Activated B cell treated with CpG ODN at 0.5 μM for 24 hours (primary cell): ENCODE measurements at regions not wholly inside any gene's neighbourhood (a gene's known extent, or its start where the extent isn't known, plus 50 kb on each side); places are given as distances from the start of the nearest gene placed in this dataset.

Experiments
- ATAC-seq: fragments of 200-7000 bp; cut with Tn5 transposase; one replicate; pipeline ENCODE4 v1.10.0; 2021; ENCODE audit warnings: low read depth, mild to moderate bottlenecking, moderate library complexity
- CTCF ChIA-PET: fragments of 350-600 bp; sonication (Branson Sonifier 250); formaldehyde crosslinking; loops from one replicate; lab custom pipeline; 2021; ENCODE audit warnings: antibody characterized with exemption; lab: Charles Lee
- POLR2A ChIA-PET: fragments of 350-600 bp; sonication (Branson Sonifier 250); formaldehyde crosslinking; loops from one replicate; lab custom pipeline; 2021; ENCODE audit warnings: antibody characterized with exemption; lab: Charles Lee
- DNase-seq: peaks from one replicate; pipeline ENCODE4 v3.0.0; 2022
- H3K27ac Mint-ChIP-seq: one replicate; pipeline ENCODE4 v1.8.0; 2020; ENCODE audit warnings: mixed read lengths
- H3K27me3 Mint-ChIP-seq: one replicate; pipeline ENCODE4 v1.8.0; 2021; ENCODE audit warnings: mixed read lengths
- H3K36me3 Mint-ChIP-seq: one replicate; pipeline ENCODE4 v1.8.0; 2021; ENCODE audit warnings: low read depth, mixed read lengths
- H3K4me1 Mint-ChIP-seq: one replicate; pipeline ENCODE4 v1.8.0; 2021; ENCODE audit warnings: mixed read lengths
- H3K4me3 Mint-ChIP-seq: one replicate; pipeline ENCODE4 v1.8.0; 2020; ENCODE audit warnings: mild to moderate bottlenecking, mixed read lengths
- H3K9me3 Mint-ChIP-seq: one replicate; pipeline ENCODE4 v1.8.0; 2020; ENCODE audit warnings: mixed read lengths
- CTCF ChIP-seq: fragments of 200-600 bp; IDR thresholded peaks from one replicate; pipeline ENCODE4 v1.8.0; 2022; ENCODE audit warnings: antibody characterized with exemption, mild to moderate bottlenecking
- intact Hi-C: fragments of 100-400 bp; cut with micrococcal nuclease; formaldehyde crosslinking; loops from one replicate; pipeline ENCODE4 v1.15.1; 2024

GRCh38 chr4:56742080-56742871 lies 61.2 kb upstream of the HOPX start:
- no peaks in the 10 kb centered on the region for H3K9me3 Mint-ChIP-seq
- no peaks in the 10 kb centered on the region for H3K27me3 Mint-ChIP-seq
- intact Hi-C loops, result loop anchor here (2.0 kb wide), 1 partner anchor 15 kb away; no protein-coding TSS in a partner anchor
- H3K4me1 Mint-ChIP-seq, result peaks cover 12% of the 10 kb centered on the region
- no peak for ATAC-seq
- no peak overlapping the region for H3K4me3 Mint-ChIP-seq
- H3K36me3 Mint-ChIP-seq, result no peaks in the 10 kb centered on the region
- DNase-seq, result no peak
- ChIA-PET POLR2A (no interaction called here), CTCF (no interaction called here)
- H3K27ac Mint-ChIP-seq, result no peak overlapping the region
- TF ChIP-seq CTCF, result no peak

DNA sequence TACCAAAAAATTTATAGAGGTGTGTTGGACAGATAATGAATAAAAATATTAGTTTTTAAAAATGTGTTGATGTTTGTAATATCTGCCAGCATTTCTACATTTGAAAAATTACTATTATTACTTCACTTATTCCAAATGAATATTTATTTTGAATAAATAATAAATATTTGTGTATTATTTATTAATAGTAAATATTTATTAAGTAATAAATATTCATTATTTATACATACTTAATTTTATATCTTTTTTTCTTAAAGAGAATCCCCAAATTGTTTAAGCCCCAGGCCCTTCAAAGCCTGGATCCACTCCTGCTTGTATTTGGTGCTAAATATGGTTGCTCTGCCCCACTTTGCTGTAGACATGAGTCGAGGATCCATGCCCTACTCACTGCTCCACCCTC lies 60.5 kb upstream of the HOPX start:
- Mint-ChIP-seq H3K4me3 (no peak overlapping the region), H3K4me1 (peaks cover 12% of the 10 kb centered on the region), H3K27me3 (no peaks in the 10 kb centered on the region), H3K36me3 (no peaks in the 10 kb centered on the region), H3K9me3 (no peaks in the 10 kb centered on the region), H3K27ac (no peak overlapping the region)
- no peak for ATAC-seq
- DNase-seq, result no peak
- intact Hi-C loops, result no loop called here
- no peak for TF ChIP-seq CTCF
- POLR2A ChIA-PET, result no interaction called here
- CTCF ChIA-PET, result no interaction called here

DNA sequence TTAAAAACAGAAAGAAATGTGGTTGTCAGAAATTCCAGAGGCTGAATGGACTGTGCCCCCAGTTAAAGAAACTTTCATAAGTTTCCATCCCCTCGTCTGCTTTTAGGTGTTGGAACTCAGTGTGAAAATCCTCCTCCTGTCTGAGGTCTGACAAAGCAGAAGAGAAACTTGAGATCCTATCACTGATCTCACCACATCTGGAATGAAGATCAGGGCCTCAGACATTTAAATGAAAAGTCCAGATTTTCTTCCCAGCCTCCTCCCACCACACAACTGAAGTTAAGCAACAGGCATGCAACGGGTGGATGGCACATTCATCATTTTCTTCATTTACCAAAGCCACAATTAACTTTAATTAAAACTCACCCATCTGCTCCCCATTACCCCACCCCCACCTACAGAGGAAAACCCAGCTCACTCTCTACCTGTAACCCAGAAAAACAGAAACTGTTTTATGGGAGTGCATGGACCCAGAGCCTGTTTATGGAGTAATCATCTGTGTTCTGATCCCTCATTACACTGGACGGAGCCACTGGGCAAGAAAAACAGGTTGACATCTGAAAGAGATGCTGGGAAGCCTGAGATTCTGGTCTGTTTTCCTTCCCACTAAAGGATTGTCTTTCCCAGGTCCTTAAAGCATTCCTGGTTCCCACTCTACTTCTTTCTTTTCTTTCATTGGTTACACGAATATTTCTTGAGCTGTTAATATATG lies 58.1 kb upstream of the HOPX start:
- no peaks in the 10 kb centered on the region for H3K9me3 Mint-ChIP-seq
- intact Hi-C loops, result no loop called here
- ATAC-seq, result no peak

DNA sequence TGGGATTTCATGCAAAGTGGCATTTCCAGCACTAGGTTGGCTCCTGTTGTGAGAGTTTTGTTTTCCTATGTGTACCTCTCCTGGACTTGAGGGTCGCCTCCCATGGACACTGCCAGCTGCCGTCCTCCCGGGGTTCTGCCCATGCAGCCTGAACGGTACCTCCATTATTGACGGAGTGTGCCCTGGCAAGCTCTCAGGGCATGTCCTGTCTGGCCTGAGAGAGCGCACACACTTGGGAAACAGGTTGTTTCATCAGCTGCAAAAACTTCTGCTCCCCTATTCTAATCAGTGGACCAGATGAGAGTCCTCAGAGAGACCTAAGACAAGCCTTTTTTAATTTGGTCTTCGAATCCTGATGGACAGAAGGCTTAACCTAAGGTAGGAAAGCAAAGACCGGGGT lies 56.6 kb upstream of the HOPX start:
- peaks cover 12% of the 10 kb centered on the region for H3K4me1 Mint-ChIP-seq
- POLR2A ChIA-PET, result no interaction called here
- no peaks in the 10 kb centered on the region for H3K36me3 Mint-ChIP-seq
- DNase-seq (no peak), ATAC-seq (no peak)
- H3K27me3 Mint-ChIP-seq, result no peaks in the 10 kb centered on the region
- no peak overlapping the region for H3K27ac Mint-ChIP-seq
- no peaks in the 10 kb centered on the region for H3K9me3 Mint-ChIP-seq
- intact Hi-C loops, result no loop called here
- no peak overlapping the region for H3K4me3 Mint-ChIP-seq
- no peak for TF ChIP-seq CTCF
- CTCF ChIA-PET, result no interaction called here

More for the DNA sequence above, 58.1 kb upstream of the HOPX start:
- no peak for TF ChIP-seq CTCF
- DNase-seq, result no peak
- H3K4me1 Mint-ChIP-seq, result peaks cover 12% of the 10 kb centered on the region
- no peaks in the 10 kb centered on the region for H3K36me3 Mint-ChIP-seq
- H3K27ac Mint-ChIP-seq, result no peak overlapping the region
- ChIA-PET CTCF (no interaction called here), POLR2A (no interaction called here)
- H3K27me3 Mint-ChIP-seq, result no peaks in the 10 kb centered on the region
- H3K4me3 Mint-ChIP-seq, result no peak overlapping the region

- H3K27me3 Mint-ChIP-seq, result no peaks in the 10 kb centered on the region
- H3K27ac Mint-ChIP-seq, result no peak overlapping the region
- ChIA-PET POLR2A (no interaction called here), CTCF (no interaction called here)
- H3K9me3 Mint-ChIP-seq, result no peaks in the 10 kb centered on the region
- peaks cover 9% of the 10 kb centered on the region for H3K4me1 Mint-ChIP-seq
- intact Hi-C loops, result no loop called here
- H3K36me3 Mint-ChIP-seq, result no peaks in the 10 kb centered on the region
- no peak overlapping the region for H3K4me3 Mint-ChIP-seq
- TF ChIP-seq CTCF, result no peak
- DNase-seq, result no peak
- ATAC-seq, result no peak
Observed at GRCh38 chr4:56733352-56733751, 52.3 kb upstream of the HOPX start.
